HepG2 (cell line): ENCODE measurements at regions not wholly inside any gene's neighbourhood (a gene's known extent, or its start where the extent isn't known, plus 50 kb on each side); places are given as distances from the start of the nearest gene placed in this dataset.

Source experiments
- CTCF ChIP-seq: sonication (generic); formaldehyde crosslinking; IDR thresholded peaks from 2 replicates; pipeline ENCODE4 v1.5.0; 2020; ENCODE audit warnings: mild to moderate bottlenecking, missing genetic modification reagents, moderate library complexity
- EP300 ChIP-seq, 3 experiments: sonication (generic) in 1 of 3; formaldehyde crosslinking in 1 of 3; IDR thresholded peaks; 2 replicates each; pipeline versions ENCODE4 v1.5.1 to v1.6.1; 2011 to 2020; ENCODE audit warnings: low read depth in 2 of 3, low read length in 2 of 3, borderline replicate concordance in 1 of 3, improper control_type of control experiment in 1 of 3, mild to moderate bottlenecking in 1 of 3, missing genetic modification reagents in 1 of 3, moderate library complexity in 1 of 3
- HDAC1 ChIP-seq: sonication (generic); formaldehyde crosslinking; IDR thresholded peaks from 2 replicates; pipeline ENCODE4 v1.5.1; 2020; ENCODE audit warnings: mild to moderate bottlenecking, missing genetic modification reagents
- MAZ ChIP-seq, 2 experiments: sonication (generic) in 1 of 2; formaldehyde crosslinking in 1 of 2; IDR thresholded peaks; 2 replicates each; pipeline versions ENCODE4 v1.5.0 to v1.6.1; 2012 to 2020; ENCODE audit warnings: low read depth in 2 of 2, mild to moderate bottlenecking in 2 of 2, borderline replicate concordance in 1 of 2, improper control_type of control experiment in 1 of 2, low read length in 1 of 2, missing genetic modification reagents in 1 of 2, moderate library complexity in 1 of 2
- MTA1 ChIP-seq: sonication (generic); formaldehyde crosslinking; IDR thresholded peaks from 2 replicates; pipeline ENCODE4 v1.4.0; 2020; ENCODE audit warnings: missing genetic modification reagents, mild to moderate bottlenecking, borderline replicate concordance
- MTA3 ChIP-seq: sonication (generic); formaldehyde crosslinking; IDR thresholded peaks from 2 replicates; pipeline ENCODE4 v1.4.0; 2020; ENCODE audit warnings: missing genetic modification reagents
- POLR2A ChIP-seq, 2 experiments: IDR thresholded peaks; 2 replicates each; pipeline ENCODE4 v1.6.1; 2011; ENCODE audit warnings: low read depth in 2 of 2, low read length in 2 of 2, mild to moderate bottlenecking in 1 of 2, moderate library complexity in 1 of 2; ENCODE audit not compliant: insufficient read depth in 1 of 2
- RAD21 ChIP-seq: fragments of 450-650 bp; formaldehyde crosslinking; IDR thresholded peaks from 2 replicates; pipeline ENCODE4 v1.5.0; 2020; ENCODE audit warnings: mild to moderate bottlenecking
- SP4 ChIP-seq: sonication (generic); formaldehyde crosslinking; IDR thresholded peaks from 2 replicates; pipeline ENCODE4 v1.8.1; 2023; ENCODE audit warnings: mild to moderate bottlenecking, missing genetic modification reagents
- TBL1XR1 ChIP-seq: fragments of 150-350 bp; IDR thresholded peaks from 2 replicates; pipeline ENCODE4 v1.6.1; 2014; ENCODE audit warnings: borderline replicate concordance, low read length; ENCODE audit not compliant: partially characterized antibody
- ZNF256 ChIP-seq: sonication (generic); formaldehyde crosslinking; conservative IDR thresholded peaks from 2 replicates; pipeline ENCODE4 v1.4.0; 2020; ENCODE audit warnings: missing genetic modification reagents
- ZNF589 ChIP-seq: sonication (generic); formaldehyde crosslinking; conservative IDR thresholded peaks from 2 replicates; pipeline ENCODE4 v1.8.0; 2022; ENCODE audit warnings: mild to moderate bottlenecking, moderate library complexity, missing genetic modification reagents
- TF ChIP-seq, protein P1 (sequence below): sonication (generic); formaldehyde crosslinking; IDR thresholded peaks from 2 replicates; pipeline ENCODE4 v1.4.0; 2020; ENCODE audit warnings: missing genetic modification reagents
- TF ChIP-seq, protein P2 (sequence below): sonication (generic); formaldehyde crosslinking; IDR thresholded peaks from 2 replicates; pipeline ENCODE4 v1.4.0; 2020; ENCODE audit warnings: mild to moderate bottlenecking, low read depth, missing genetic modification reagents

DNA sequence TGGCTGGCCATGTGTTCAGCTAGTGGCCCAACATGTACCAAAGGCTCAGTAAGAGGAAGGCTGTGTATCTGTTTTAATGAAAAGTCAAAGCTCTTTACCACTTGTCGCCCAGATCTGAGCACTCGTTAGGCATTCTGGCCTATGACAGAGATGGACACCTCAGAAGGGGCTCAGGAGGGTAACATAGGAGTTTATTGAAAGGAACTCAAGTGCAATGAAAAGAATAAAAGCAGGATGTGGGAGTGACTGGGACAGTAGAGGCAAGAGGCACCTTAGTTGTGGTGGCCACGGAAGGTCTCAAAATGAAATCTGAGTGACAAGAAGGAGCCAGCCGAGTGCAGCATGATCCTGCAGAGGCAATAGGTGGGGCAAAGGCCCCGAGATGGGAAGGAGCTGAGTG is 309.7 kb downstream of the MN1 start:
- TF ChIP-seq MTA3 (CRISPR knock-in tag) (no peak), HDAC1 (CRISPR knock-in tag) (no peak), CTCF (CRISPR knock-in tag) (no peak), MAZ (IDR thresholded peaks at IDR 0.05; ENCODE audit: borderline replicate concordance, low read depth, low read length) (no peak), MAZ (CRISPR knock-in tag; IDR thresholded peaks at IDR 0.05; ENCODE audit: low read depth) (no peak), TBL1XR1 (no peak), MTA1 (CRISPR knock-in tag) (no peak), EP300 (IDR thresholded peaks at IDR 0.05; ENCODE audit: low read depth in 2 of 2, low read length in 2 of 2) (no peak), EP300 (CRISPR knock-in tag; IDR thresholded peaks at IDR 0.05; ENCODE audit: borderline replicate concordance) (no peak), RAD21 (CRISPR knock-in tag) (no peak), ZNF589 (no peak), POLR2A (IDR thresholded peaks at IDR 0.05; ENCODE audit: insufficient read depth in 1 of 2, low read depth in 2 of 2, low read length in 2 of 2) (no peak), ZNF256 (CRISPR knock-in tag) (no peak), SP4 (no peak)
- TF ChIP-seq, protein P1, sequence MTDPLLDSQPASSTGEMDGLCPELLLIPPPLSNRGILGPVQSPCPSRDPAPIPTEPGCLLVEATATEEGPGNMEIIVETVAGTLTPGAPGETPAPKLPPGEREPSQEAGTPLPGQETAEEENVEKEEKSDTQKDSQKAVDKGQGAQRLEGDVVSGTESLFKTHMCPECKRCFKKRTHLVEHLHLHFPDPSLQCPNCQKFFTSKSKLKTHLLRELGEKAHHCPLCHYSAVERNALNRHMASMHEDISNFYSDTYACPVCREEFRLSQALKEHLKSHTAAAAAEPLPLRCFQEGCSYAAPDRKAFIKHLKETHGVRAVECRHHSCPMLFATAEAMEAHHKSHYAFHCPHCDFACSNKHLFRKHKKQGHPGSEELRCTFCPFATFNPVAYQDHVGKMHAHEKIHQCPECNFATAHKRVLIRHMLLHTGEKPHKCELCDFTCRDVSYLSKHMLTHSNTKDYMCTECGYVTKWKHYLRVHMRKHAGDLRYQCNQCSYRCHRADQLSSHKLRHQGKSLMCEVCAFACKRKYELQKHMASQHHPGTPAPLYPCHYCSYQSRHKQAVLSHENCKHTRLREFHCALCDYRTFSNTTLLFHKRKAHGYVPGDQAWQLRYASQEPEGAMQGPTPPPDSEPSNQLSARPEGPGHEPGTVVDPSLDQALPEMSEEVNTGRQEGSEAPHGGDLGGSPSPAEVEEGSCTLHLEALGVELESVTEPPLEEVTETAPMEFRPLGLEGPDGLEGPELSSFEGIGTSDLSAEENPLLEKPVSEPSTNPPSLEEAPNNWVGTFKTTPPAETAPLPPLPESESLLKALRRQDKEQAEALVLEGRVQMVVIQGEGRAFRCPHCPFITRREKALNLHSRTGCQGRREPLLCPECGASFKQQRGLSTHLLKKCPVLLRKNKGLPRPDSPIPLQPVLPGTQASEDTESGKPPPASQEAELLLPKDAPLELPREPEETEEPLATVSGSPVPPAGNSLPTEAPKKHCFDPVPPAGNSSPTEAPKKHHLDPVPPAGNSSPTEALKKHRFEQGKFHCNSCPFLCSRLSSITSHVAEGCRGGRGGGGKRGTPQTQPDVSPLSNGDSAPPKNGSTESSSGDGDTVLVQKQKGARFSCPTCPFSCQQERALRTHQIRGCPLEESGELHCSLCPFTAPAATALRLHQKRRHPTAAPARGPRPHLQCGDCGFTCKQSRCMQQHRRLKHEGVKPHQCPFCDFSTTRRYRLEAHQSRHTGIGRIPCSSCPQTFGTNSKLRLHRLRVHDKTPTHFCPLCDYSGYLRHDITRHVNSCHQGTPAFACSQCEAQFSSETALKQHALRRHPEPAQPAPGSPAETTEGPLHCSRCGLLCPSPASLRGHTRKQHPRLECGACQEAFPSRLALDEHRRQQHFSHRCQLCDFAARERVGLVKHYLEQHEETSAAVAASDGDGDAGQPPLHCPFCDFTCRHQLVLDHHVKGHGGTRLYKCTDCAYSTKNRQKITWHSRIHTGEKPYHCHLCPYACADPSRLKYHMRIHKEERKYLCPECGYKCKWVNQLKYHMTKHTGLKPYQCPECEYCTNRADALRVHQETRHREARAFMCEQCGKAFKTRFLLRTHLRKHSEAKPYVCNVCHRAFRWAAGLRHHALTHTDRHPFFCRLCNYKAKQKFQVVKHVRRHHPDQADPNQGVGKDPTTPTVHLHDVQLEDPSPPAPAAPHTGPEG (CRISPR knock-in tag) = no peak
- TF ChIP-seq, protein P2, sequence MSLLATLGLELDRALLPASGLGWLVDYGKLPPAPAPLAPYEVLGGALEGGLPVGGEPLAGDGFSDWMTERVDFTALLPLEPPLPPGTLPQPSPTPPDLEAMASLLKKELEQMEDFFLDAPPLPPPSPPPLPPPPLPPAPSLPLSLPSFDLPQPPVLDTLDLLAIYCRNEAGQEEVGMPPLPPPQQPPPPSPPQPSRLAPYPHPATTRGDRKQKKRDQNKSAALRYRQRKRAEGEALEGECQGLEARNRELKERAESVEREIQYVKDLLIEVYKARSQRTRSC = no peak
